Gastrocnemius medialis (tissue), 4 donors: ENCODE measurements at regions not wholly inside any gene's neighbourhood (a gene's known extent, or its start where the extent isn't known, plus 50 kb on each side); places are given as distances from the start of the nearest gene placed in this dataset.

Source experiments
- POLR2A ChIP-seq, 2 donors: fragments of 450-650 bp; IDR thresholded peaks; one replicate each; pipeline ENCODE4 v1.6.1; 2017; ENCODE audit warnings: antibody characterized with exemption in 2 of 2, mild to moderate bottlenecking in 2 of 2, moderate library complexity in 2 of 2
- TF ChIP-seq, protein P1 (sequence below), 5 experiments: fragments of 450-650 bp in 3 of 5; fragments of 200-600 bp in 2 of 5; sonication (generic) in 2 of 5; IDR thresholded peaks in 4 of 5; conservative IDR thresholded peaks in 1 of 5; 1 replicate in 4 of 5; 2 replicates in 1 of 5; pipeline ENCODE4 v1.5.1; 2016 to 2019; ENCODE audit warnings: antibody characterized with exemption in 5 of 5, mild to moderate bottlenecking in 3 of 5, moderate library complexity in 3 of 5

DNA sequence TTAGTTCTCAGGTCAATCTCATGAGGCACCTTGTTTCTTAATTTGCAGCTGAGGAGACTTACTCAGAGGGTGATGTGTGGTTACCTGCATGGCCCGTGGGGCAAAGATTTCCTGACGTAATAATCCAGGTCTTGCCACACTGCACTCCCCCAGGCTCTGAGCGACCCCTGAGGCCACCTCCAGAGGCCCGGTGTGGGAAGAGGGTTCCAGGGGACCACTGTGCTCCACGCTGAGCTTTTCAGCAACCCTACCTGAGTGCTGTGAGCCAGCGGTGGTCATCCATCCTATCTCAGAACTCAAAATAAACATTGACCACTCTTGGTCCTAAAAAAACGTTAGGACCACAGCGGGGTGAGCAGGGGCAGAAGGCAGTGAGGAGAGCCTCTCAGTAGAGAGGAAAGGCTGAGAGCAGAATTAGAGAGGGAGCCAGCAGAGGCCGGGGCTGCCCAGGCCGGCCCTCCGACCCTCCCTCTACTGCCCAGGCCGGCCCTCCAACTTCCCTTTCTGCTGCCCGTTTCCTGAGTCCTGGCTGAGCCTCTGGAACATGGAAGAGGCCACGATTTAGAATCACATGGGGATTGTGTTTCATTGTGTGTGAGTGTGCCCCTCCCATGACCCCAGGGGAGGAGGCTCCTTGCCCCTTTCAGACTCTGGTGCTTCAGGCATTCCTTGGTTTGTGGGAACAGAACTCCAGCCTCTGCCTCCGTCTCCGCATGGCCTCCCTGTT, 188.2 kb upstream of the DIO3 start:
- no peak for TF ChIP-seq POLR2A (IDR thresholded peaks at IDR 0.05)
- TF ChIP-seq, protein P1, sequence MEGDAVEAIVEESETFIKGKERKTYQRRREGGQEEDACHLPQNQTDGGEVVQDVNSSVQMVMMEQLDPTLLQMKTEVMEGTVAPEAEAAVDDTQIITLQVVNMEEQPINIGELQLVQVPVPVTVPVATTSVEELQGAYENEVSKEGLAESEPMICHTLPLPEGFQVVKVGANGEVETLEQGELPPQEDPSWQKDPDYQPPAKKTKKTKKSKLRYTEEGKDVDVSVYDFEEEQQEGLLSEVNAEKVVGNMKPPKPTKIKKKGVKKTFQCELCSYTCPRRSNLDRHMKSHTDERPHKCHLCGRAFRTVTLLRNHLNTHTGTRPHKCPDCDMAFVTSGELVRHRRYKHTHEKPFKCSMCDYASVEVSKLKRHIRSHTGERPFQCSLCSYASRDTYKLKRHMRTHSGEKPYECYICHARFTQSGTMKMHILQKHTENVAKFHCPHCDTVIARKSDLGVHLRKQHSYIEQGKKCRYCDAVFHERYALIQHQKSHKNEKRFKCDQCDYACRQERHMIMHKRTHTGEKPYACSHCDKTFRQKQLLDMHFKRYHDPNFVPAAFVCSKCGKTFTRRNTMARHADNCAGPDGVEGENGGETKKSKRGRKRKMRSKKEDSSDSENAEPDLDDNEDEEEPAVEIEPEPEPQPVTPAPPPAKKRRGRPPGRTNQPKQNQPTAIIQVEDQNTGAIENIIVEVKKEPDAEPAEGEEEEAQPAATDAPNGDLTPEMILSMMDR (IDR thresholded peaks at IDR 0.05 in 4 of 5, conservative IDR thresholded peaks at IDR 0.05 in 1 of 5): no peak
